KBM-7 (cell line): ENCODE measurements at regions not wholly inside any gene's neighbourhood (a gene's known extent, or its start where the extent isn't known, plus 50 kb on each side); places are given as distances from the start of the nearest gene placed in this dataset.
"Not testable (repeated sequence)": the region's sequence is repeated elsewhere in the genome, so short reads cannot be mapped to it uniquely, and the experiment has no call there.

Experiments used
- DNase-seq: peaks from one replicate; pipeline ENCODE4 v3.0.0-alpha.2; 2015
- in situ Hi-C: fragments of 300-500 bp; cut with MboI; formaldehyde crosslinking; loops from 2 replicates; pipeline ENCODE4 v1.14.3; 2020; ENCODE audit warnings: low sequenced_read_pairs, low pct_unique_long_range_greater_than_20kb, mixed read lengths

GRCh38 chr3:194189243-194189791 is 53.4 kb downstream of the HES1 start:
- DNase-seq: no peak
- in situ Hi-C loops: no loop called here

GRCh38 chr3:194191850-194192249 is 55.9 kb downstream of the HES1 start:
- DNase-seq: peak; percentile 78
- in situ Hi-C loops: not testable (repeated sequence)

GRCh38 chr3:194194051-194194756 is 58.3 kb downstream of the HES1 start:
- peak; percentile 76 for DNase-seq
- in situ Hi-C loops: no loop called here

- peak; percentile 32 for DNase-seq
- in situ Hi-C loops: no loop called here
These were observed 58.8 kb downstream of the HES1 start for GRCh38 chr3:194194757-194195085.

GRCh38 chr3:194195611-194196010 is 59.7 kb downstream of the HES1 start:
- in situ Hi-C loops: no loop called here
- no peak for DNase-seq

GRCh38 chr3:194196876-194197275 is 60.9 kb downstream of the HES1 start:
- DNase-seq: no peak
- in situ Hi-C loops: no loop called here

- no peak for DNase-seq
- in situ Hi-C loops: no loop called here
These were observed 61.5 kb downstream of the HES1 start for GRCh38 chr3:194197396-194197960.

DNA sequence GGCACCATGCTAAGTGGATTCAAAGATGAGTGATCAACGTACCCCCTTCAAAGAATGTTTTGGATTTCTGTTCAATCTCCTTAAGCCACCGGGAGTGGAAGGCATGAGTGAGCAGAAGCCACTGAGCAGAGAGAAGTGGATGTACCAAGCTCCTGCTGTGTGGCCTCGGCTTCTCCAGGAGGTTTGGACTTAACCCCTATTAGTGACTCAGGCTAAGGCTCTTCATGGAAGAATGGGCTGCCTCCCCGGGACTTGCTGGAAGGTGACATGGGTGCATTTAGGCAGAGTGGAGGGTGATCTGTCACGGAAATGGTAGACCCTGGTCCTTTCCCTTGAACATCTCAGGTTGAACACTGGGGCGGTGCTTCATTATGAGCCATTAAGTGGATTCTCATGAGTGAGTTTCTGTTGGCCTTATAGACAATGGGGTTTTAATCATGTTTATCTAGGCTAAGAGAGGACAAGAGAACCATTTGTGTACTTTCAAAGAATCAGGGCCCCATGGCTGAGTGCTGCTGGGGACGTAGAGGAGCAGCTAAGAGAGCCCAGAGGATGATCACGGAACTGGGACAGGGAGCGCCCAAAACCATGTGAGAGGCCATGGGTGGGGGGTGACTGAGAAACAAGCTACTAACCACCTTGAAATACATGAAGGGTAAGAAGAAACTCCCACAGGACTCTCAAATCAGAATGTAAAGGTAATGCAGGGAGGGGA is 62.2 kb downstream of the HES1 start:
- in situ Hi-C loops: no loop called here
- no peak for DNase-seq

DNA sequence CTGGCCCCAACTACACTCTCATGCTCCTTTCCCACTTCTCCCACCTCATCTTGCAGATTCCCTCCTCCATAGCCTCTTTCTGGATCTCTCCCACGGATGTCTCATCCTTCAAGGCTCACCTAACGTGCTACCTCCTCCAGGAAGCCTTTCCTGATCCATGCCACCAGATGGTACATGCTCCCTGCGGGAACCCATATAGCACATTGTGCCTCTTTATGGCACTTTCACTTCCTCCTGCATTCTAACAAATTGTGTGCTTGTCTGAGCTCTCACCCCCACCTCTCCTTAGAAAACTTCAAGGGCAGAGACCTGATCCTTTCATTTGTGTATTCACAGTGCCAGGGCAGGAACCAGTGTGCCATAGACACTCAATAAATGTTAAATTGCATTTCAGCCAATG is 63.0 kb downstream of the HES1 start:
- in situ Hi-C loops: no loop called here
- DNase-seq: no peak

GRCh38 chr3:194200422-194201081 is 64.6 kb downstream of the HES1 start:
- in situ Hi-C loops: no loop called here
- DNase-seq: no peak

- DNase-seq: no peak
- in situ Hi-C loops: no loop called here
These were observed 66.2 kb downstream of the HES1 start for GRCh38 chr3:194201953-194202666.

GRCh38 chr3:194203482-194204041 is 67.6 kb downstream of the HES1 start:
- DNase-seq: peak; percentile 39
- in situ Hi-C loops: no loop called here

GRCh38 chr3:194204042-194204987 is 68.4 kb downstream of the HES1 start:
- DNase-seq: no peak

DNA sequence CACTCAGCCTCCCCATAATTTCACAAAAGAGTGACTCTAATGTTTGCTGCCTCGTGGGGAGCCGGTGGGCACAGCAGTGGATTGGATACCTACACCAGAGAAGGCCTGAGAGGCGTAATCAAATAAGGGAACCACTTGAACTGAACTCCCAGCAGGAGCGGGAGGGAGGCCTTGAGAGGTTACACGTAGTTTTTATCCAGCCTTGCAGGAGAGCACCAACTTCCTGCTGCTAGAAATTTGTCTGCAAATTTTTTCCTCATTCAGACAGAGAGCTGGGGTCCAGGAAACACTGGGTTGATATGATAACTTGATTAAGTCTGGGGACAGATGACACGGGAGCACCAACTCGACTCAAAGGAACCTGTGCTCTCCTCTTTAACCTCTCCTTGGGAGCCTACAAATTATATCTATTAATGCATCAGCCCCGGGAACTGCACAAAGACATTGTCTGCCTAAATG is 69.8 kb downstream of the HES1 start:
- in situ Hi-C loops: no loop called here
- DNase-seq: peak; percentile 88

More at GRCh38 chr3:194204042-194204987, 68.4 kb downstream of the HES1 start:
- in situ Hi-C loops: no loop called here

DNA sequence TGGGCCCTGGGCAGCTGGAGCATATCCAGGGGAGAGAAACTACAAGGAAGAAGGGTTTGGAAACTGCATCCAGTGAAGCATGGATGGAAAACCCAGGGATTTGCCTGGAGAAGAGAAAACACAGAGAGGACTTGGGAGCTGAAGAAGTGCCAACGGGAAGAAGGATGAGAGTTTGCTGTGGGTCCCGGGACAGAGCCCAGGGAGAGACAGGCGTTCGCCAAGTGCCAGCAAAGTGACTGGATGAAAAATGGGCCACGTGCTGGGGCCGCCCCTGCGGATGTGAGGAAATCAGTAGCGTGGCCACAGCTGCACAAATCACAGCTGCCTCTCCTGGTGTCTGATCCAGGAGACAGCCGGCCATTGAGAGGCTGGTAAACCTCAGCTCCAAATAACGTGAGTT is 70.4 kb downstream of the HES1 start:
- DNase-seq: peak; percentile 49
- in situ Hi-C loops: no loop called here

DNA sequence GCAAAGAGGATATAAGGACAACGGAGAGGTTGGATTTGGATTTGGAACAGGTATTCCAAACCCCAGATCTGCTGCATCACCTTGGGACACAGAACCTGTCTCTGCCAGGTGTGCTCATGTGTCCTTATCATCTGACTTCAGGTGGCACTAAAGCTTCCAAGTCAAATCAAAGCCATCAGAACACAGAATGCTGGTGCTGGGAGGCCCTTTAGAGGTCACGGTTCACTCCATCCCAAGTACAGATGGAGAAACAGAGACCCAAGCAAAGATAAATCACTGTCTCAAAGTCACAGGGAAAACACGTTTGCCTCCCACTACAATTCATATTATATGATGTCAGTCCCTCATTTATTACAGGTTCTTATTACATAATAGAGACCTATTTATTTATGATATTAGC is 72.8 kb downstream of the HES1 start:
- no peak for DNase-seq
- in situ Hi-C loops: no loop called here

DNA sequence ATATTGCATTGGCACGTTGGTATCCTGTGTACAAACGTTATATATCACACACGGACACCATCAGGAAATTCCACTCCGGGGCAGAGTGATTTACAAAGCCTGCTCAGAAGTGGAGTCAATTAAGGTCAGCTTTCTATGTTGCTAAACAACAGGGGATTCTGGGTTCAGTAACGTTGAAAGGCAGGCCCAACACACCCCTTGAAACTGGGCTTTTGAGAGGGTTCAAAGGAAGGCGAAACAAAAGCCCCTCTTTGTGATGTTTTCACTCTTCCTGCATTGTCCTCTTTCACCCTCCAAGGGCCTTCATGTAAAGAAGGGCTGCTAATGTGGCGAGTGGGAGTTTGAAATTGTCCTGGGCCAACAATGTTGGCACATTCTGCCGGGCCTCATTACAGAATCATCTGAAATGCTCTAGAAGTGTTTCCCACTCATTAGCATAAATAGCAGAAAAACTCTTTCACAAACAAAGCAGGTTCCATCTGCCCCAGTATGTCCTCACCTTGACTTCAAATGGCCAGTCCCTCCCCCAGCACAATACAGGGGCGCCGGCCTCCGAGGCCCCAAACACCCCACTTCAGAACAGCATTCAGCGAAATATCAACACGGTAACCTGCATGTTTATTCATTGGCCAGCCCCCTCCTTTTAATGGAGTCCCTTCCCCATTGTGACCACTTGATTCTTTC is 76.4 kb downstream of the HES1 start:
- DNase-seq: no peak

More for the DNA sequence above, 76.4 kb downstream of the HES1 start:
- in situ Hi-C loops: no loop called here
